OCI-LY3 (cell line): ENCODE measurements at regions not wholly inside any gene's neighbourhood (a gene's known extent, or its start where the extent isn't known, plus 50 kb on each side); places are given as distances from the start of the nearest gene placed in this dataset.

ENCODE experiments used
- H2AFZ ChIP-seq: fragments of 200-600, 300-600 bp; shearing (Covaris generic); 2 replicates; pipeline ENCODE4 v1.6.0; 2014; ENCODE audit warnings: antibody characterized with exemption, low read depth, low read length
- H3K27ac ChIP-seq: fragments of 200-600, 300-600 bp; sonication (generic); 2 replicates; pipeline ENCODE4 v1.5.1; 2014; ENCODE audit warnings: mild to moderate bottlenecking, low read length, moderate library complexity, mixed read lengths
- H3K27me3 ChIP-seq: fragments of 200-600, 300-600 bp; sonication (generic); 2 replicates; pipeline ENCODE4 v1.6.1; 2014; ENCODE audit warnings: low read depth, low read length, mixed read lengths
- H3K36me3 ChIP-seq: fragments of 200-600, 300-600 bp; sonication (generic); replicated peaks from 2 replicates; pipeline ENCODE3; 2014; ENCODE audit warnings: low read depth, low read length, mixed read lengths
- H3K4me1 ChIP-seq: fragments of 300-600, 200-600 bp; sonication (generic); 2 replicates; pipeline ENCODE4 v1.6.1; 2014; ENCODE audit warnings: low read length, mixed read lengths
- H3K4me2 ChIP-seq: fragments of 200-600, 300-600 bp; sonication (generic); 2 replicates; pipeline ENCODE4 v1.6.1; 2014; ENCODE audit warnings: low read length, mixed read lengths
- H3K4me3 ChIP-seq: fragments of 300-600, 200-600 bp; sonication (generic); 2 replicates; pipeline ENCODE4 v1.5.1; 2014; ENCODE audit warnings: antibody characterized with exemption, mild to moderate bottlenecking, low read length, moderate library complexity
- H3K79me2 ChIP-seq: fragments of 300-600, 200-600 bp; shearing (Covaris generic); 2 replicates; pipeline ENCODE4 v1.6.1; 2014; ENCODE audit warnings: mild to moderate bottlenecking, low read length, mixed read lengths
- H3K9ac ChIP-seq: fragments of 300-600, 200-600 bp; shearing (Covaris generic); 2 replicates; pipeline ENCODE4 v1.6.0; 2014; ENCODE audit warnings: mild to moderate bottlenecking, low read length, moderate library complexity
- H3K9me3 ChIP-seq: fragments of 200-600, 300-600 bp; shearing (Covaris generic); 2 replicates; pipeline ENCODE4 v1.6.1; 2014; ENCODE audit warnings: low read length, mixed read lengths; ENCODE audit not compliant: insufficient read depth
- H4K20me1 ChIP-seq: fragments of 200-600, 300-600 bp; sonication (generic); 2 replicates; pipeline ENCODE4 v1.6.1; 2016; ENCODE audit warnings: low read length, mixed read lengths; ENCODE audit not compliant: insufficient read depth
- CTCF ChIP-seq: fragments of 200-600, 300-600 bp; sonication (generic); IDR thresholded peaks from 2 replicates; pipeline ENCODE4 v1.5.1; 2014; ENCODE audit warnings: antibody characterized with exemption, low read length, low read depth
- EZH2phosphoT487 ChIP-seq: fragments of 200-600 bp; shearing (Covaris generic); IDR thresholded peaks from 2 replicates; pipeline ENCODE4 v1.6.1; 2018; ENCODE audit warnings: antibody characterized with exemption, mixed run types, low read depth

GRCh38 chr3:68033867-68034266 lies 379.5 kb upstream of the SUCLG2 start:
- H4K20me1 ChIP-seq: no peaks in the 10 kb centered on the region
- no peak overlapping the region for H3K4me2 ChIP-seq
- no peaks in the 10 kb centered on the region for H3K27me3 ChIP-seq
- no peaks in the 10 kb centered on the region for H3K79me2 ChIP-seq
- no peak overlapping the region for H2AFZ ChIP-seq
- no peak overlapping the region for H3K4me3 ChIP-seq
- no peaks in the 10 kb centered on the region for H3K36me3 ChIP-seq
- TF ChIP-seq EZH2phosphoT487: no peak
- no peak overlapping the region for H3K27ac ChIP-seq
- no peaks in the 10 kb centered on the region for H3K9me3 ChIP-seq
- H3K9ac ChIP-seq: no peak overlapping the region
- no peaks in the 10 kb centered on the region for H3K4me1 ChIP-seq

DNA sequence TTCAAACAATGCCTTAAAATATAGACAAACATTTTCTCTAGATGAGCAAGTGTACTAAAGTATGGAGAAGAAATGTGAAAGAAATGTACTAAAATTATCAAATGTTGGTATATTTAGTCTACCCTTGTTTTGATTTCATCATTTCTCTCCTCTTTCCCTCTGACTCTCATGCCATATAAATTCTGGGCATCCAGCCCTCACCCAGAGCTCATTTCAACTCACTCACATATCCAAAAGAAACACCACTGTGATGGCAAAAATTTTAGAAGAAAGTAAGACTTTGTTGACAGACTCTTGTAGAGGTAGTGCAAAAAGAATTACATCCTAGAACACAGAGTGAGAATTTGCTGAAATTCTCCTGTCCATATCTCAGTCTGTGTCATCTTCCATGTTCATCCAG lies 377.8 kb upstream of the SUCLG2 start:
- Histone ChIP-seq H3K27ac (no peak overlapping the region), H3K4me1 (no peaks in the 10 kb centered on the region), H3K9me3 (no peaks in the 10 kb centered on the region), H3K9ac (no peak overlapping the region), H3K4me3 (no peak overlapping the region), H3K36me3 (no peaks in the 10 kb centered on the region), H3K4me2 (no peak overlapping the region), H3K79me2 (no peaks in the 10 kb centered on the region), H3K27me3 (no peaks in the 10 kb centered on the region), H4K20me1 (no peaks in the 10 kb centered on the region), H2AFZ (no peak overlapping the region)
- TF ChIP-seq EZH2phosphoT487 (no peak), CTCF (no peak)

- H3K9ac ChIP-seq: no peak overlapping the region
- no peak overlapping the region for H3K27ac ChIP-seq
- TF ChIP-seq EZH2phosphoT487 (no peak), CTCF (no peak)
Observed at GRCh38 chr3:68025189-68025588, 370.8 kb upstream of the SUCLG2 start.

DNA sequence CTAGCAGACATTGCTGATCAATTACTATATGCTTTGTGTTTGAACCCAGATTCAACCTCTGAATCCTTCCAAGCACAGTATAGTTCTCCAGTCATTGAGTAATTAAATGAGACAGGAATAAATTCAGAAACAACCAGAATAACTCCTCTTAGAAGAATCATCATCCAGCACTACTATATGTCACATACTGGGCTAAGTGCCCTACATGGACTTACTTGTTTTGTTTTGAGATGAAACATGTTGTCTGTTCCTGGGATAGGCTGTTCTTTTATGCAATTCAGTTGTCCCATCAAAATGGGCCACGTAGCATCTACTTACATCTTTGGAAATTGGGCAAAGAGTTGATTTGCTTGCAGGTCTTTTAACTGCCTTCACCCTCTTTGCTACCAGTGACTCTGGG lies 365.5 kb upstream of the SUCLG2 start:
- Histone ChIP-seq H3K27me3 (peaks cover 16% of the 10 kb centered on the region), H4K20me1 (no peaks in the 10 kb centered on the region), H3K4me2 (no peak overlapping the region), H3K9ac (no peak overlapping the region), H3K4me1 (no peaks in the 10 kb centered on the region), H3K79me2 (no peaks in the 10 kb centered on the region), H3K36me3 (no peaks in the 10 kb centered on the region), H3K27ac (no peak overlapping the region), H2AFZ (no peak overlapping the region), H3K4me3 (no peak overlapping the region), H3K9me3 (no peaks in the 10 kb centered on the region)
- TF ChIP-seq EZH2phosphoT487: no peak
- no peak for TF ChIP-seq CTCF

More at GRCh38 chr3:68025189-68025588, 370.8 kb upstream of the SUCLG2 start:
- Histone ChIP-seq H3K79me2 (no peaks in the 10 kb centered on the region), H4K20me1 (no peaks in the 10 kb centered on the region), H3K9me3 (no peaks in the 10 kb centered on the region), H3K27me3 (peaks cover 9% of the 10 kb centered on the region), H2AFZ (no peak overlapping the region), H3K4me3 (no peak overlapping the region), H3K4me1 (no peaks in the 10 kb centered on the region), H3K4me2 (no peak overlapping the region), H3K36me3 (no peaks in the 10 kb centered on the region)

DNA sequence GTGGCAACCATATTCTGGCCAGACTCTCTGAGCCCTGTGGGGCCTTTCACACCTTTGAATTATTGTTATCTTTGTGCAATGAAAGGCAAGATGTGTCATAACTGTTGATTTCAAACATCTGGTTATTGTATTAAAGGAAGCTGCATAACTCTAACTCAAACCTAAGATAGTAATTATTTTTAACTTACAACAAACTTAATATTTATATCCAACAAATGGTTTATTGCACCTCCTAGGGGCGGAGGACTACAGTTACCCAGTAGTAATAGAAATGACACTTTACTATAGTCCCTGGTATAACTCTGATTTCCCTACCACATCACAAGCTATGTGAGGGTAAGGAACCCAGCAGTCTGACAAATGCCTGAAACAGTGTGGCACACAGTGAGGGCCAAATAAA lies 363.9 kb upstream of the SUCLG2 start:
- H2AFZ ChIP-seq: no peak overlapping the region
- H4K20me1 ChIP-seq: no peaks in the 10 kb centered on the region
- H3K36me3 ChIP-seq: no peaks in the 10 kb centered on the region
- no peak overlapping the region for H3K4me3 ChIP-seq
- H3K79me2 ChIP-seq: no peaks in the 10 kb centered on the region
- H3K27ac ChIP-seq: no peak overlapping the region
- no peaks in the 10 kb centered on the region for H3K9me3 ChIP-seq
- TF ChIP-seq EZH2phosphoT487: no peak
- TF ChIP-seq CTCF: 0 out of 2 replicates have a peak, but pooled peaks have one; percentile 21
- no peak overlapping the region for H3K4me2 ChIP-seq
- H3K27me3 ChIP-seq: peaks cover 19% of the 10 kb centered on the region
- no peaks in the 10 kb centered on the region for H3K4me1 ChIP-seq
- no peak overlapping the region for H3K9ac ChIP-seq
